ENCODE measurements at regions not wholly inside any gene's neighbourhood (a gene's known extent, or its start where the extent isn't known, plus 50 kb on each side); places are given as distances from the start of the nearest gene placed in this dataset.

- no peaks in the 10 kb centered on the region for H3K36me3 ChIP-seq
- TF ChIP-seq CTCF (IDR thresholded peaks at IDR 0.05): no peak
- TF ChIP-seq POLR2A (IDR thresholded peaks at IDR 0.05): no peak
- no peaks in the 10 kb centered on the region for H3K9me3 ChIP-seq
- H3K4me1 ChIP-seq: no peaks in the 10 kb centered on the region
- 47 to 62% methylated on average over 2 of the region's 2 CpGs for WGBS, 2 donors
- no peak for DNase-seq
- no peaks in the 10 kb centered on the region for H3K27me3 ChIP-seq
- H3K27ac ChIP-seq: no peak overlapping the region
- intact Hi-C loops (cut with DNase I): no loop called here
- no peak overlapping the region for H3K4me3 ChIP-seq (replicated peaks in 1 of 3)
These were observed 153.7 kb downstream of the TFPI2 start for GRCh38 chr7:93736668-93737369.

GRCh38 chr7:93728292-93728691 is 153.8 kb upstream of the CALCR start:
- no peak for TF ChIP-seq POLR2A (IDR thresholded peaks at IDR 0.05)
- TF ChIP-seq CTCF (IDR thresholded peaks at IDR 0.05): no peak
- Histone ChIP-seq H3K27me3 (no peaks in the 10 kb centered on the region), H3K4me1 (no peaks in the 10 kb centered on the region), H3K36me3 (no peaks in the 10 kb centered on the region), H3K9me3 (no peaks in the 10 kb centered on the region), H3K27ac (no peak overlapping the region), H3K4me3 (replicated peaks in 1 of 3) (no peak overlapping the region)
- DNase-seq: no peak
- WGBS, 2 donors: 81 to 86% methylated on average over 2 of the region's 2 CpGs
- intact Hi-C loops (cut with DNase I): no loop called here

- H3K36me3 ChIP-seq: no peaks in the 10 kb centered on the region
- TF ChIP-seq POLR2A (IDR thresholded peaks at IDR 0.05): no peak
- TF ChIP-seq CTCF (IDR thresholded peaks at IDR 0.05): no peak
- intact Hi-C loops (cut with DNase I): no loop called here
- no peak for DNase-seq
- no peaks in the 10 kb centered on the region for H3K27me3 ChIP-seq
- no peaks in the 10 kb centered on the region for H3K9me3 ChIP-seq
- 87 to 90% methylated on average over 4 of the region's 4 CpGs for WGBS, 2 donors
- no peaks in the 10 kb centered on the region for H3K4me1 ChIP-seq
- no peak overlapping the region for H3K4me3 ChIP-seq (replicated peaks in 1 of 3)
- H3K27ac ChIP-seq: no peak overlapping the region
These were observed 151.4 kb upstream of the CALCR start for GRCh38 chr7:93725954-93726353.

- DNase-seq: no peak
- H3K4me1 ChIP-seq: no peaks in the 10 kb centered on the region
- H3K27ac ChIP-seq: no peak overlapping the region
- WGBS, 2 donors: 50 to 58% methylated on average over 3 of the region's 3 CpGs
- no peak overlapping the region for H3K4me3 ChIP-seq (replicated peaks in 1 of 3)
- TF ChIP-seq POLR2A (IDR thresholded peaks at IDR 0.05): no peak
- no peak for TF ChIP-seq CTCF (IDR thresholded peaks at IDR 0.05)
- H3K36me3 ChIP-seq: no peaks in the 10 kb centered on the region
- no peaks in the 10 kb centered on the region for H3K27me3 ChIP-seq
- no peaks in the 10 kb centered on the region for H3K9me3 ChIP-seq
- intact Hi-C loops (cut with DNase I): no loop called here
These were observed 149.1 kb upstream of the CALCR start for GRCh38 chr7:93723424-93724124.

- intact Hi-C loops (cut with DNase I): no loop called here
- H3K36me3 ChIP-seq: no peaks in the 10 kb centered on the region
- no peak overlapping the region for H3K27ac ChIP-seq
- H3K4me1 ChIP-seq: no peaks in the 10 kb centered on the region
- no peaks in the 10 kb centered on the region for H3K27me3 ChIP-seq
- no peak for DNase-seq
- H3K4me3 ChIP-seq (replicated peaks in 1 of 3): no peak overlapping the region
- no peaks in the 10 kb centered on the region for H3K9me3 ChIP-seq
- TF ChIP-seq CTCF (IDR thresholded peaks at IDR 0.05): no peak
- no peak for TF ChIP-seq POLR2A (IDR thresholded peaks at IDR 0.05)
These were observed 145.6 kb upstream of the CALCR start for GRCh38 chr7:93720106-93720505.

All from thyroid gland (tissue), 4 donors.